ENCODE measurements at regions not wholly inside any gene's neighbourhood (a gene's known extent, or its start where the extent isn't known, plus 50 kb on each side); places are given as distances from the start of the nearest gene placed in this dataset.

- H3K4me2 ChIP-seq (ENCODE audit: insufficient read depth, low read length), result no peak overlapping the region
- DNase-seq (ENCODE audit: extremely low read depth in 1 of 4, low spot score in 3 of 4) (no peak), ATAC-seq (no peak), FAIRE-seq (no peak)
- in situ Hi-C loops (cut with MboI) (no loop called here), intact Hi-C loops (cut with micrococcal nuclease) (loop anchor here (10.0 kb wide), 1 partner anchor 314 kb away; the partner anchor contains the start of gene MAN1A2)
- H3K4me1 ChIP-seq (replicated peaks in 1 of 2; ENCODE audit: control insufficient read depth in 2 of 2, insufficient read depth in 2 of 2, low read length in 2 of 2), result peaks cover 0 to 4% of the 10 kb centered on the region in 2 experiments; a peak in 3 of 5 replicates
- TF ChIP-seq PREB (CRISPR knock-in tag; IDR thresholded peaks at IDR 0.05) (no peak), GTF2E2 (tag; IDR thresholded peaks at IDR 0.05) (no peak), ZNF507 (tag; conservative IDR thresholded peaks at IDR 0.05) (no peak), EHMT2 (IDR thresholded peaks at IDR 0.05) (no peak), MTF1 (CRISPR knock-in tag; IDR thresholded peaks at IDR 0.05; ENCODE audit: borderline replicate concordance) (no peak), ZKSCAN8 (CRISPR knock-in tag; IDR thresholded peaks at IDR 0.05) (no peak), RBM15 (IDR thresholded peaks at IDR 0.05; ENCODE audit: insufficient read depth, low read length) (no peak), MBD1 (CRISPR knock-in tag; IDR thresholded peaks at IDR 0.05) (no peak), BCLAF1 (IDR thresholded peaks at IDR 0.05; ENCODE audit: borderline replicate concordance in 1 of 2, control insufficient read depth in 1 of 2, low read depth in 2 of 2, low read length in 1 of 2) (no peak), HMG20A (CRISPR knock-in tag; conservative IDR thresholded peaks at IDR 0.05) (no peak)
- H4K20me1 ChIP-seq (replicated peaks; ENCODE audit: control insufficient read depth, insufficient read depth, low read length), result no peaks in the 10 kb centered on the region
- no peak overlapping the region for H2AFZ ChIP-seq (ENCODE audit: low read depth, low read length)
- H3K27me3 ChIP-seq (ENCODE audit: control insufficient read depth in 2 of 2, insufficient read depth in 2 of 2, low read length in 2 of 2), result no peaks in the 10 kb centered on the region
- BruUV-seq (replicated peaks), result no TSS peak
- ChIA-PET POLR2A (interaction anchor here (1.3 kb wide), 1 partner anchor 23 kb away, joined by 3 read pairs; no protein-coding TSS in a partner anchor), CTCF (ENCODE audit: low intra/inter-chr PET ratio) (interaction anchor here (0.7 kb wide), 1 partner anchor 163 kb away, joined by 3 read pairs; no protein-coding TSS in a partner anchor)
- no peaks in the 10 kb centered on the region for H3K9me1 ChIP-seq (ENCODE audit: control insufficient read depth, insufficient read depth, low read length)
- H3K27ac ChIP-seq (ENCODE audit: extremely low read depth, low read depth, low read length), result no peak overlapping the region
- no peaks in the 10 kb centered on the region for H3K9me3 ChIP-seq (replicated peaks; ENCODE audit: control insufficient read depth, insufficient read depth, low read depth, low read length)
- no peaks in the 10 kb centered on the region for H3K36me3 ChIP-seq (ENCODE audit: control insufficient read depth, insufficient read depth, low read length)
- WGBS (ENCODE audit: insufficient coverage, low coverage, missing lambda C conversion rate), result 52% methylated on average over 5 of the region's 5 CpGs
- H3K9ac ChIP-seq (ENCODE audit: insufficient read depth in 1 of 2, low read depth in 2 of 2, low read length in 2 of 2), result no peak overlapping the region
- H3K79me2 ChIP-seq (ENCODE audit: control insufficient read depth, insufficient read depth, low read length), result no peaks in the 10 kb centered on the region
- H3K4me3 ChIP-seq, result no peak overlapping the region
Measured at GRCh38 chr1:117678246-117678977, 72.6 kb downstream of the TENT5C start.
